NCI-H2171 (cell line): ENCODE measurements at regions not wholly inside any gene's neighbourhood (a gene's known extent, or its start where the extent isn't known, plus 50 kb on each side); places are given as distances from the start of the nearest gene placed in this dataset.
"Not testable (repeated sequence)": the region's sequence is repeated elsewhere in the genome, so short reads cannot be mapped to it uniquely, and the experiment has no call there.

Source experiments
- DNase-seq: peaks from one replicate; lab custom pipeline; 2025; lab: John Stamatoyannopoulos, UW

- no peak for DNase-seq
These were observed 52.1 kb upstream of the TAMM41 start for GRCh38 chr3:11898611-11899325.

GRCh38 chr3:11899389-11899788 is 52.7 kb upstream of the TAMM41 start:
- not testable (repeated sequence) for DNase-seq

GRCh38 chr3:11899826-11900225 is 53.1 kb upstream of the TAMM41 start:
- no peak for DNase-seq

- DNase-seq, result no peak
These were observed 54.1 kb upstream of the TAMM41 start for GRCh38 chr3:11900824-11901223.

- DNase-seq, result no peak
These were observed 54.7 kb upstream of the TAMM41 start for GRCh38 chr3:11901286-11901875.

- DNase-seq, result no peak
These were observed 56.4 kb upstream of the TAMM41 start for GRCh38 chr3:11903047-11903446.

GRCh38 chr3:11903447-11903846 is 56.8 kb upstream of the TAMM41 start:
- DNase-seq, result no peak

- DNase-seq, result no peak
These were observed 57.5 kb upstream of the TAMM41 start for GRCh38 chr3:11904157-11904556.

- no peak for DNase-seq
These were observed 59.7 kb upstream of the TAMM41 start for GRCh38 chr3:11906407-11906806.

- DNase-seq, result no peak
These were observed 61.3 kb upstream of the TAMM41 start for GRCh38 chr3:11907667-11908660.

- DNase-seq, result no peak
These were observed 62.5 kb upstream of the TAMM41 start for GRCh38 chr3:11908981-11909698.

GRCh38 chr3:11909726-11910125 is 63.0 kb upstream of the TAMM41 start:
- DNase-seq, result no peak

GRCh38 chr3:11910216-11910930 is 63.7 kb upstream of the TAMM41 start:
- not testable (repeated sequence) for DNase-seq

GRCh38 chr3:11910971-11911531 is 64.4 kb upstream of the TAMM41 start:
- no peak for DNase-seq

- DNase-seq, result not testable (repeated sequence)
These were observed 65.2 kb upstream of the TAMM41 start for GRCh38 chr3:11911887-11912286.

GRCh38 chr3:11913316-11913715 is 66.6 kb upstream of the TAMM41 start:
- no peak for DNase-seq

GRCh38 chr3:11914041-11914440 is 67.4 kb upstream of the TAMM41 start:
- no peak for DNase-seq

- no peak for DNase-seq
These were observed 68.0 kb upstream of the TAMM41 start for GRCh38 chr3:11914651-11915050.

- no peak for DNase-seq
These were observed 69.1 kb upstream of the TAMM41 start for GRCh38 chr3:11915621-11916424.

- DNase-seq, result not testable (repeated sequence)
These were observed 69.7 kb upstream of the TAMM41 start for GRCh38 chr3:11916425-11916762.
